Muscle layer of duodenum (tissue), 2 donors: ENCODE measurements at regions not wholly inside any gene's neighbourhood (a gene's known extent, or its start where the extent isn't known, plus 50 kb on each side); places are given as distances from the start of the nearest gene placed in this dataset.

ENCODE experiments used
- H3K27ac ChIP-seq: one replicate; pipeline ENCODE4 v1.7.0; 2013; ENCODE audit warnings: mild to moderate bottlenecking, low read length
- H3K27me3 ChIP-seq: one replicate; pipeline ENCODE4 v1.7.0; 2013; ENCODE audit warnings: low read depth, mild to moderate bottlenecking, control low read depth, low read length
- H3K36me3 ChIP-seq, 2 donors: one replicate each; pipeline ENCODE4 v1.7.0; 2013; ENCODE audit warnings: low read length in 2 of 2, control low read depth in 1 of 2, mild to moderate bottlenecking in 1 of 2; ENCODE audit not compliant: insufficient read depth in 2 of 2, control insufficient read depth in 1 of 2
- H3K4me1 ChIP-seq, 2 donors: one replicate each; pipeline ENCODE4 v1.7.0; 2013; ENCODE audit warnings: low read length in 2 of 2, mild to moderate bottlenecking in 2 of 2, control low read depth in 1 of 2, moderate library complexity in 1 of 2; ENCODE audit not compliant: insufficient read depth in 2 of 2, control insufficient read depth in 1 of 2
- H3K4me3 ChIP-seq, 2 donors: one replicate each; pipeline ENCODE4 v1.7.0; 2013; ENCODE audit warnings: low read length in 2 of 2, low read depth in 1 of 2, mild to moderate bottlenecking in 1 of 2
- H3K9me3 ChIP-seq, 2 donors: one replicate each; pipeline ENCODE4 v1.7.0; 2013; ENCODE audit warnings: low read length in 2 of 2, control low read depth in 1 of 2, mild to moderate bottlenecking in 1 of 2; ENCODE audit not compliant: control insufficient read depth in 1 of 2
- donor health status: healthy.

DNA sequence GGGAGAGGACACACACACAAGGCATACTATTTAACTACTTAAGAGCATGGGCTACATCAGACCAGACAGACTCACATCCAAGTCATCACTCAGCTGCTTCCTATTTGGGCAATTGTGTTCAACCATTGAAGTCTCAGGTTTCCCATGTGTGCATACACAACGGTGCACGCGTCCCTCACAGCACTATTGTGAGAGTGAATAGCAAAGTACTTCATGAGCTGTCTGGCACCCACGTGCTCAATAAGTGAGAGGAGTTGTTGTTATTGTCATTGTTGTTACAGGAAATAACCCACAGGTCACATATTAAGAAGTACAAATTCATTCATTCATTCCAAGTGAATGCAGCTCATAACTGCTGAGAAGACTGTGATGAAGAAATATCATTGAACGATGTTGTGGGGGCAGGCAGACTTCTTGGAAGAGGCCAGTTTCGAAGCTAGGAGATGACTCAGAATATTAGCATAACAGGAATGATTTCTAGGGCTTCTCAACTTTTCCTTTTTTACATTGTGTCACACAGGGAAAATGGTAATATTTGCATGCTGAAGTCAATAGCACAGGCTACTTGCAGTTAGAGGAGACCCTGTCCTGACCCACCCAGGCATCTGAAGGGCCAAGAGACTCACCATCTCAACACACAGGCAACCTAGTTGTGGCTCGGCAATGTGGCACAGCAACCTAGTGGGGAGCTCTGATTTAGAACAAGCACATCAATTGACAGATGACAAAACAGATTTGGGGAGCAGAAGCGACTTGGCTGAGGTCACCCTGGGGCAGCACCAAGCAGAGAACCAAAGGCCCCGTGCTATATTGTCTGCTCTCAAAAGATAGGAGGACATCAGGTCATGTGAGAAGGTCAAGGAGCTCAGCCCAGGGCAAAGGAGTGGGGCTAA lies 606.0 kb downstream of the BUD13 start:
- Histone ChIP-seq H3K4me3 (no peak overlapping the region), H3K9me3 (no peaks in the 10 kb centered on the region), H3K27ac (no peak overlapping the region), H3K4me1 (no peaks in the 10 kb centered on the region), H3K36me3 (no peaks in the 10 kb centered on the region), H3K27me3 (no peaks in the 10 kb centered on the region)

DNA sequence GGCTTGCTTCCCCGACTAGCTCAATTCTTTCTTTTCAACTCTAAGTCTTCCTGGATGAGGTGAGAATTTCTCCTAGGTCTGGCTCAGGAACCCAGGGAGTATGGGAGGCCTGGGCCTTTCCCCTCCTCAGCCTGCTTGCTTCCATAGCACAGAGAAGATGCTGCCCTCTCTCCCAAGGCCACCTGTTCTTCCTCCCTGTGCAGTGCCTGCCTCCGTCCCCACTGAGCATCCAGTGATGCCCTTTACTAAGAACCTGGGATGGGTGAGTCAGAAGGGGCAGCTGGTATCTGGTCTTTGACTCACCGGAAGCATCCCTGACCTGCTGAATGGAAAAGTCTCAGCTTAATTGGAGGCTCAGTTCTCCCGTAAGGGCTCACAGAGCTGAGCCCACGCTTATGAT lies 607.9 kb downstream of the BUD13 start:
- Histone ChIP-seq H3K27ac (no peak overlapping the region), H3K9me3 (no peaks in the 10 kb centered on the region), H3K4me3 (no peak overlapping the region), H3K4me1 (no peaks in the 10 kb centered on the region), H3K36me3 (no peaks in the 10 kb centered on the region), H3K27me3 (peaks cover 3% of the 10 kb centered on the region)

DNA sequence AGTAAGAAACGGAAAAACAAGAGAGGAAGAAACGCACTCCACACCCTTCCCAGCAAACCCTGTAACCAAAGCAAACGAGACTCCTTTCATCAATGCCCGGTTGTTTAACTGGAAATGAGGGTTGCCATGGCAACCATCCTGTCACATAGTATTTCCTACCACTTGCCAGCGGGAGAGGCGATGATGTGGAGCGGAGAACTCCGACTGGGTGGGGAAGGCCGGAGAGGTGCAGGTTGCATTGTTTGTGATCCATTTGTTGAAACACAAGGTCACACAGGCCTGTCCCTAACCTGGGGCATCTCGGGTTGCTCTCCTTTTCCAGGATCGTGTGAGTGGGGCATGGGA lies 609.9 kb downstream of the BUD13 start:
- peaks cover 3% of the 10 kb centered on the region for H3K27me3 ChIP-seq
- H3K36me3 ChIP-seq, result no peaks in the 10 kb centered on the region
- H3K4me3 ChIP-seq, result no peak overlapping the region
- H3K4me1 ChIP-seq, result no peaks in the 10 kb centered on the region
- H3K27ac ChIP-seq, result no peak overlapping the region
- no peaks in the 10 kb centered on the region for H3K9me3 ChIP-seq

DNA sequence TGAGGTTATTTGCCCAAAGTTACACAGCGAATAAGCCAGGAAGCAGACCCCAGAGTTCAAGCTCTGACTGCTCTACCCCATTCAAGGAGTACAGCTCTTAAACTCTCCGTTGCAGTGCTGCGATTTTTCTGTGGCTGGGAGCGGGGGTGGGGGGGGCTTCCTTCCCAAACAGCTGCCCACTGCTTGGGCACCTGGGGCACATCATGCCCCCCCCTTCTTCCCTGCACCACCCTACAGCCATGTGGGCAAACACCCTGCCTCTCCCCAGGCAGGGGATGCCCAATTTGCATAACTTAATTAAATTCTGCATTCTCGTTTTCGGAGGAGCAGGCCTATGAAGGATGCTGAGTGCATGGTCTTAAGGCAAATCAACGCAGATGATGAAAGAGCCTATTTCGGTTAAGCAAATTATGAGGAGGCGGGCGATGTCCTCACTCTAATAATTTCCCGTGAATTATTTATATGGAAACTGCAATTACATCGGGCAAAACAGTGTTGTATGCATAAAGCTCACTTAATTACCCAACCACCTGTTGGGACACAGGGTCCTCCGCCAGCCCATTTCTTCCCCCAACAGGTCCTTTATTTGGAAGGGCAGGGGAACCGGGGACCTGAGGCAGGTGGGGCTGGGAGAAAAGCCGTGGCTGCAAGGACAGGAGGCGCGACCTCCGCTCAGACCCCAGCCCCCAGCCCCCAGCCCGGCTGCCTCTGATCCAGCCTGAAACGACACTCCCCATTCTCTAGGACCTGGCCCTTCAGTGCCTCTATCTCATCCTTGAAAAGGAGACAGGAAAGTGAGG lies 610.5 kb downstream of the BUD13 start:
- Histone ChIP-seq H3K4me1 (no peaks in the 10 kb centered on the region), H3K27ac (no peak overlapping the region), H3K36me3 (no peaks in the 10 kb centered on the region), H3K4me3 (no peak overlapping the region), H3K9me3 (no peaks in the 10 kb centered on the region), H3K27me3 (peaks cover 3% of the 10 kb centered on the region)

DNA sequence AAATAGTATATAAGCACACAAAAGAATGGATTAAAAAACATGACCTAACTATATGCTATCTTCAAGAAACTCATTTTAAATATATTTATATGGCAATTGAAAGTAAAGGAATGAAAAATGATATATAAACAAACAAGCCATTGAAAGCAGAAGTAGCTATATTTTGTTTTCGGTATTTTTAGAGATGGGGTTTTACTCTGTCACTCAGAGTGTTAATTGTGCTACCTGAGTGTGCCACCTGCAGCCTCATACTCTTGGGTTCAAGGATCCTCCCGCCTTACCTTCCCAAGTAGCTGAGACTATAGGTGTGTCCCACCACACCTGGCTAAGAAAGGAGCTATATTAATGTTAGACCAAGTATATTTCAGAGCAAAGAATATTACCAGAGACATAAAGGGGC lies 624.1 kb downstream of the BUD13 start:
- no peaks in the 10 kb centered on the region for H3K36me3 ChIP-seq
- no peak overlapping the region for H3K27ac ChIP-seq
- H3K4me3 ChIP-seq, result no peak overlapping the region
- H3K4me1 ChIP-seq, result no peaks in the 10 kb centered on the region
- peaks cover 0 to 3% of the 10 kb centered on the region in 2 donors for H3K9me3 ChIP-seq
- H3K27me3 ChIP-seq, result no peaks in the 10 kb centered on the region

DNA sequence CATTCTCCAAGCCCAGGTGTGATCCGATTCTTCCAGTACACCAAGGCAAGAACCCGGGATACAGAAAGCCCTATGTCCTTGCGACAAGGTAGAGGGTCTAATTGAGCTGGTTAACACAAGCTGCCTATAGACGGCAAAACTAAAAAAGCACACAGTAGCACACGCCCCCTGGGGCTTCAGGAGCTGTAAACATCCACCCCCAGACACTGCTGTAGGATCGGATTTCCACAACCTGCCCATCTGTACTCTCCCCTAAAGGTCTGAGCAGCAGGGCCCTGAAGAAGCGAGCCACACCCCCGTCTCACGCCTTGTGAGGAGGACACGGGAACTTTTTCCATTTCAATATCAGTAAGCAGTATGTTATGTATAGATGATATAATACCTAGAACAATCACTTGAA lies 624.7 kb downstream of the BUD13 start:
- no peak overlapping the region for H3K4me3 ChIP-seq
- H3K9me3 ChIP-seq, result peaks cover 0 to 3% of the 10 kb centered on the region in 2 donors
- no peaks in the 10 kb centered on the region for H3K27me3 ChIP-seq
- no peak overlapping the region for H3K27ac ChIP-seq
- no peaks in the 10 kb centered on the region for H3K36me3 ChIP-seq
- H3K4me1 ChIP-seq, result no peaks in the 10 kb centered on the region

DNA sequence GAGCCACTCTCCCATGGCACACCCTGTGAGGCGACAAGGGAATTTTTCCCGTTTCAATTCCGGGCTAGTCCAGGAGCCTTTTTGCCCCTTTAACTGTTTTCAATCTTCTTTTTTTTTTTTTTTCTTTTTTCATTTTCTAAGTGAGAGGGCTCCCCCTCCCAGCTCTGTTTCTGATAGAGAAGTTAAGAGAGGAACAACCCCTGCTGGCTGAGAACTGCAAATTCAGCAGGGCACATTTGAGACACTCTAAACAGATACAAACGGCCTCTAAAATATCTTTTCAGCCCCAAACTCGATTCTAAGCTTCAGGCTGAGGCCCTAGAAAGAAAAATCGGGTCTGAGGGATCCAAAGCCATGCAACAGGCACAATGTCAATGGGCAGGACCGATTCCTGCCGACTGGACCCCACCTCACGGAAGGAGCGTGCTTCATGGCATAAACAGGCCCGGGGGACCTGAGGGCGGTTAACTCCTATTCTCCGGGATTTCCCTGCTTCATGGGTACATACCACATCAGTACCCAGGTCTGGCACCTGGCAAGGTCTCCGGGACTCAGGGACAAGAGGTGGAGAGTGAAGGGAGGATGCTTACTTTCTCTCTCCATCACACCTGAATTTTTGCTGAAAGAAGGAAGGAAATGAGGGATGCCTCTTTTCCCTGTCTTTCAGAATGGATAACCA lies 627.5 kb downstream of the BUD13 start:
- H3K27me3 ChIP-seq, result no peaks in the 10 kb centered on the region
- peaks cover 0 to 2% of the 10 kb centered on the region in 2 donors for H3K9me3 ChIP-seq
- no peak overlapping the region for H3K27ac ChIP-seq
- H3K4me1 ChIP-seq, result no peaks in the 10 kb centered on the region
- H3K36me3 ChIP-seq, result no peaks in the 10 kb centered on the region
- H3K4me3 ChIP-seq, result no peak overlapping the region

DNA sequence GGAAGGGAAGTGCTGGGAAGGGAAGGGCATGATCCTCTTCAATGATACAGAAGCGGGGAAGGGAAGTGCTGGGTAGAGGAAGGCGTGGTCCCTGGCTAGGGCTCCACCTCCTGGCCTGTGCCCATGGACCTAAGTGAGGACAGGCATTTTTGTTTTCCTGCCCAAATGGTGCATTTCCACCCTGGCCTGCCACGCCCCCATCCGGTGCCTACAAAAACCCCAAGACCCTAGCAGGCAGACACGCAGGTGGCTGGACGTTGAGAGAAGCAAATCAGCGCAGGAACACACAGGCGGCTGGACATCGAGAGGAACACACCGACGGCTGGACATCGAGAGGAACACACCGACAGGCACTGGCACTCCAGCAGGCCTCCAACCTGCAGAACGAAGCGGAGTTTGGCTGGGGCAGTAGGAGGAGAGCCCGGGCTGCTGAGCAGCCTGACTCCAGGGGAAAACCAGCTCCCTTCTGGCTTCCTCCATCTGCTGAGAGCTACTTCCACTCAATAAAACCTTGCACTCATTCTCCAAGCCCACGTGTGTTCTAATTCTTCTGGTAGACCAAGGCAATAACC lies 628.3 kb downstream of the BUD13 start:
- peaks cover 0 to 2% of the 10 kb centered on the region in 2 donors for H3K9me3 ChIP-seq
- H3K4me3 ChIP-seq, result no peak overlapping the region
- no peaks in the 10 kb centered on the region for H3K4me1 ChIP-seq
- no peaks in the 10 kb centered on the region for H3K36me3 ChIP-seq
- no peaks in the 10 kb centered on the region for H3K27me3 ChIP-seq
- no peak overlapping the region for H3K27ac ChIP-seq

DNA sequence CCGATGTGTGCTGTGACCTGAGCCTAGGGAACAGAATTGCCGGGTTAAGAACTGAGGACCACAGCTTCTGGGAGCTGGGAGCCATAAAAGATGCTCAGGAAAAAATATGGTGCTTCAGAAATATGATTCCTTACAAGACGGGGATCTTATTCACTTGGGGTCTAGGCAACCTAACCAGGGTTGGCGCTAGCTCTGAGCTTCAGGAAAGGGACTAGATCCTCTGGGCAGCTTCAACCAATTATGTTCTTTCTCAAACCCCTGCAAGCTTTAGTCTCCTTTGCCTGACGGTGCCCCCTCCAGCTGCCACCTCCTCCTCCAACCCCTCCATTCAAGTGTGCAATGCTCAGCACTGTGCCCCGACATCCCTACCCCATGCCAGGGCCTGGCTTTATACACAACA lies 634.1 kb upstream of the CADM1 start:
- Histone ChIP-seq H3K9me3 (peaks cover 0 to 2% of the 10 kb centered on the region in 2 donors), H3K4me1 (no peaks in the 10 kb centered on the region), H3K4me3 (no peak overlapping the region), H3K36me3 (no peaks in the 10 kb centered on the region), H3K27ac (no peak overlapping the region), H3K27me3 (no peaks in the 10 kb centered on the region)

DNA sequence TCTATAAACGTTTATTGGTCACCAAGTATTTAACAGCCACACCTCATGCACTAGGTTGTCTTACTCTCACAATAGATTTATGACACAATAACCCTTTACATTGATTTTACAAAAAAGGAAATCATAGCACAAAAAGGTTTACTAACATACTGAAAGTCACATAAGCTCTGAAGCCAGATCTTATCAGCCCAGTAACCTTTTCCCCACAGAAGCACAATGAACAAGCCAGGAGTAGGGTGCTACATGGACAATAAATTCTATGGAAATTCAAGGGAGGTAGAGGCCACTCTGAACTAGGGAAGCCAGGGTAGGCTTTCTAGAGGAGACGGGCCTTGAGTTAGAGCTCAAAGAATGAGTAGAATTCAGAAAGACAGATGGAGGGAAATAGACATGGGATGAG lies 633.5 kb upstream of the CADM1 start:
- Histone ChIP-seq H3K36me3 (no peaks in the 10 kb centered on the region), H3K27me3 (no peaks in the 10 kb centered on the region), H3K4me1 (no peaks in the 10 kb centered on the region), H3K9me3 (peaks cover 0 to 2% of the 10 kb centered on the region in 2 donors), H3K27ac (no peak overlapping the region), H3K4me3 (no peak overlapping the region)
